Brain microvascular endothelial cell (primary cell): ENCODE measurements at regions not wholly inside any gene's neighbourhood (a gene's known extent, or its start where the extent isn't known, plus 50 kb on each side); places are given as distances from the start of the nearest gene placed in this dataset.
"Not testable (repeated sequence)": the region's sequence is repeated elsewhere in the genome, so short reads cannot be mapped to it uniquely, and the experiment has no call there.

ENCODE experiments used
- DNase-seq: peaks from one replicate; pipeline ENCODE4 v3.0.0-alpha.2; 2020
- H3K27ac ChIP-seq: fragments of 250-450 bp; sonication (Bioruptor Pico); 2 replicates; pipeline ENCODE4 v1.5.1; 2020; ENCODE audit warnings: mild to moderate bottlenecking, moderate library complexity
- H3K27me3 ChIP-seq: fragments of 250-450 bp; sonication (Bioruptor Pico); replicated peaks from 2 replicates; pipeline ENCODE4 v1.5.1; 2020; ENCODE audit warnings: mild to moderate bottlenecking
- H3K36me3 ChIP-seq: fragments of 250-450 bp; sonication (Bioruptor Pico); replicated peaks from 2 replicates; pipeline ENCODE4 v1.5.1; 2020; ENCODE audit warnings: mild to moderate bottlenecking
- H3K4me3 ChIP-seq: 2 replicates; pipeline ENCODE4 v1.5.1; 2011; ENCODE audit warnings: low read depth, mild to moderate bottlenecking, control low read depth, low read length, moderate library complexity
- CTCF ChIP-seq: IDR thresholded peaks from 2 replicates; pipeline ENCODE4 v1.5.1; 2011; ENCODE audit warnings: low read depth, mild to moderate bottlenecking, moderate library complexity, low read length, control low read depth, inconsistent platforms; ENCODE audit errors: missing control alignments
- in situ Hi-C: cut with HindIII; loops from 2 replicates; pipeline ENCODE4 v1.10.0; 2017; ENCODE audit warnings: low sequenced_read_pairs, low pct_ligation_motif_present

- Histone ChIP-seq H3K4me3 (no peak overlapping the region), H3K27me3 (no peaks in the 10 kb centered on the region), H3K27ac (no peak overlapping the region), H3K36me3 (no peaks in the 10 kb centered on the region)
- no peak for TF ChIP-seq CTCF
- no peak for DNase-seq
- in situ Hi-C loops: no loop called here
These were observed 142.5 kb upstream of the PRR23C start for GRCh38 chr3:139187154-139187553.

GRCh38 chr3:139187648-139188047, 143.0 kb upstream of the PRR23C start:
- no peak for DNase-seq
- no peak overlapping the region for H3K27ac ChIP-seq
- in situ Hi-C loops: no loop called here

GRCh38 chr3:139189943-139190342, 145.3 kb upstream of the PRR23C start:
- in situ Hi-C loops: no loop called here
- no peak overlapping the region for H3K4me3 ChIP-seq
- no peak for DNase-seq

More at GRCh38 chr3:139187648-139188047, 143.0 kb upstream of the PRR23C start:
- Histone ChIP-seq H3K36me3 (no peaks in the 10 kb centered on the region), H3K4me3 (no peak overlapping the region), H3K27me3 (no peaks in the 10 kb centered on the region)
- TF ChIP-seq CTCF: no peak

GRCh38 chr3:139194421-139194820, 149.4 kb upstream of the MRPS22 start:
- H3K4me3 ChIP-seq, H3K27me3 ChIP-seq, DNase-seq, in situ Hi-C loops, H3K36me3 ChIP-seq, H3K27ac ChIP-seq: not testable (repeated sequence)

More at GRCh38 chr3:139189943-139190342, 145.3 kb upstream of the PRR23C start:
- Histone ChIP-seq H3K36me3 (no peaks in the 10 kb centered on the region), H3K27me3 (no peaks in the 10 kb centered on the region), H3K27ac (no peak overlapping the region)
- no peak for TF ChIP-seq CTCF

- H3K4me3 ChIP-seq, H3K27ac ChIP-seq, in situ Hi-C loops, H3K36me3 ChIP-seq, DNase-seq, H3K27me3 ChIP-seq: not testable (repeated sequence)
These were observed 147.7 kb upstream of the MRPS22 start for GRCh38 chr3:139196146-139196545.

GRCh38 chr3:139197251-139197650, 146.6 kb upstream of the MRPS22 start:
- no peak for DNase-seq
- no peaks in the 10 kb centered on the region for H3K27me3 ChIP-seq
- H3K4me3 ChIP-seq: no peak overlapping the region
- no peak for TF ChIP-seq CTCF
- in situ Hi-C loops: no loop called here
- H3K27ac ChIP-seq: no peak overlapping the region
- H3K36me3 ChIP-seq: no peaks in the 10 kb centered on the region

- in situ Hi-C loops: no loop called here
- H3K27me3 ChIP-seq: no peaks in the 10 kb centered on the region
- no peak overlapping the region for H3K27ac ChIP-seq
- H3K36me3 ChIP-seq: no peaks in the 10 kb centered on the region
- H3K4me3 ChIP-seq: no peak overlapping the region
- TF ChIP-seq CTCF: no peak
- no peak for DNase-seq
These were observed 145.6 kb upstream of the MRPS22 start for GRCh38 chr3:139198186-139198585.
